ENCODE measurements at regions not wholly inside any gene's neighbourhood (a gene's known extent, or its start where the extent isn't known, plus 50 kb on each side); places are given as distances from the start of the nearest gene placed in this dataset.

- no peaks in the 10 kb centered on the region for H3K36me3 Mint-ChIP-seq (ENCODE audit: low read depth)
- peaks cover 17% of the 10 kb centered on the region for H3K9me3 Mint-ChIP-seq
- ATAC-seq (no peak), DNase-seq (no peak)
- no peaks in the 10 kb centered on the region for H3K27me3 Mint-ChIP-seq
- H3K4me3 Mint-ChIP-seq: no peak overlapping the region
- H3K27ac Mint-ChIP-seq: no peak overlapping the region
- H3K4me1 Mint-ChIP-seq: peaks cover 49% of the 10 kb centered on the region
Measured at GRCh38 chr6:149127212-149127611, 190.3 kb upstream of the TAB2 start.

- H3K9me3 Mint-ChIP-seq: peaks cover 15% of the 10 kb centered on the region
- peak overlapping the region; percentile 24 for H3K27ac Mint-ChIP-seq
- H3K4me1 Mint-ChIP-seq: peaks cover 43% of the 10 kb centered on the region
- ATAC-seq (peak; percentile 65), DNase-seq (no peak)
- no peaks in the 10 kb centered on the region for H3K36me3 Mint-ChIP-seq (ENCODE audit: low read depth)
- no peaks in the 10 kb centered on the region for H3K27me3 Mint-ChIP-seq
- H3K4me3 Mint-ChIP-seq: no peak overlapping the region
Measured at GRCh38 chr6:149128489-149129145, 188.9 kb upstream of the TAB2 start.

GRCh38 chr6:149129371-149130077, 188.0 kb upstream of the TAB2 start:
- no peaks in the 10 kb centered on the region for H3K27me3 Mint-ChIP-seq
- ATAC-seq (no peak), DNase-seq (no peak)
- H3K4me1 Mint-ChIP-seq: peaks cover 42% of the 10 kb centered on the region
- H3K9me3 Mint-ChIP-seq: peaks cover 10% of the 10 kb centered on the region
- no peak overlapping the region for H3K4me3 Mint-ChIP-seq
- H3K27ac Mint-ChIP-seq: peak overlapping the region; percentile 8
- H3K36me3 Mint-ChIP-seq (ENCODE audit: low read depth): no peaks in the 10 kb centered on the region

- Mint-ChIP-seq H3K4me3 (no peak overlapping the region), H3K27ac (no peak overlapping the region), H3K9me3 (peaks cover 5% of the 10 kb centered on the region), H3K36me3 (ENCODE audit: low read depth) (no peaks in the 10 kb centered on the region), H3K27me3 (no peaks in the 10 kb centered on the region), H3K4me1 (peaks cover 40% of the 10 kb centered on the region)
- DNase-seq (no peak), ATAC-seq (no peak)
Measured at GRCh38 chr6:149130090-149130489, 187.4 kb upstream of the TAB2 start.

- peaks cover 40% of the 10 kb centered on the region for H3K4me1 Mint-ChIP-seq
- DNase-seq: no peak
- no peak overlapping the region for H3K27ac Mint-ChIP-seq
- H3K4me3 Mint-ChIP-seq: no peak overlapping the region
- H3K9me3 Mint-ChIP-seq: peaks cover under 1% of the 10 kb centered on the region
- no peak for ATAC-seq
- no peaks in the 10 kb centered on the region for H3K27me3 Mint-ChIP-seq
- H3K36me3 Mint-ChIP-seq (ENCODE audit: low read depth): no peaks in the 10 kb centered on the region
Measured at GRCh38 chr6:149130508-149130907, 187.0 kb upstream of the TAB2 start.

GRCh38 chr6:149131891-149132290, 185.6 kb upstream of the TAB2 start:
- H3K36me3 Mint-ChIP-seq (ENCODE audit: low read depth): no peaks in the 10 kb centered on the region
- no peak for DNase-seq
- no peak for ATAC-seq
- peaks cover 37% of the 10 kb centered on the region for H3K4me1 Mint-ChIP-seq
- no peaks in the 10 kb centered on the region for H3K27me3 Mint-ChIP-seq
- no peak overlapping the region for H3K27ac Mint-ChIP-seq
- H3K4me3 Mint-ChIP-seq: no peak overlapping the region
- no peaks in the 10 kb centered on the region for H3K9me3 Mint-ChIP-seq

GRCh38 chr6:149132336-149132735, 185.2 kb upstream of the TAB2 start:
- no peaks in the 10 kb centered on the region for H3K9me3 Mint-ChIP-seq
- H3K27ac Mint-ChIP-seq: peak overlapping the region; percentile 8
- H3K4me3 Mint-ChIP-seq: no peak overlapping the region
- ATAC-seq (no peak), DNase-seq (no peak)
- peaks cover 34% of the 10 kb centered on the region for H3K4me1 Mint-ChIP-seq
- no peaks in the 10 kb centered on the region for H3K36me3 Mint-ChIP-seq (ENCODE audit: low read depth)
- no peaks in the 10 kb centered on the region for H3K27me3 Mint-ChIP-seq

GRCh38 chr6:149134511-149134933, 183.0 kb upstream of the TAB2 start:
- H3K9me3 Mint-ChIP-seq: no peaks in the 10 kb centered on the region
- peaks cover 31% of the 10 kb centered on the region for H3K4me1 Mint-ChIP-seq
- H3K4me3 Mint-ChIP-seq: no peak overlapping the region
- H3K27me3 Mint-ChIP-seq: no peaks in the 10 kb centered on the region
- no peak for ATAC-seq
- no peaks in the 10 kb centered on the region for H3K36me3 Mint-ChIP-seq (ENCODE audit: low read depth)
- DNase-seq: no peak
- H3K27ac Mint-ChIP-seq: no peak overlapping the region

GRCh38 chr6:149135809-149136208, 181.7 kb upstream of the TAB2 start:
- no peak overlapping the region for H3K4me3 Mint-ChIP-seq
- ATAC-seq (no peak), DNase-seq (no peak)
- H3K27ac Mint-ChIP-seq: no peak overlapping the region
- peaks cover 40% of the 10 kb centered on the region for H3K4me1 Mint-ChIP-seq
- no peaks in the 10 kb centered on the region for H3K27me3 Mint-ChIP-seq
- H3K9me3 Mint-ChIP-seq: no peaks in the 10 kb centered on the region
- H3K36me3 Mint-ChIP-seq (ENCODE audit: low read depth): no peaks in the 10 kb centered on the region

GRCh38 chr6:149136273-149136912, 181.1 kb upstream of the TAB2 start:
- Mint-ChIP-seq H3K9me3 (no peaks in the 10 kb centered on the region), H3K4me3 (no peak overlapping the region), H3K36me3 (ENCODE audit: low read depth) (peaks cover 4% of the 10 kb centered on the region), H3K4me1 (peaks cover 46% of the 10 kb centered on the region), H3K27me3 (no peaks in the 10 kb centered on the region), H3K27ac (no peak overlapping the region)
- no peak for DNase-seq
- no peak for ATAC-seq

- Mint-ChIP-seq H3K27ac (no peak overlapping the region), H3K9me3 (peaks cover 1% of the 10 kb centered on the region), H3K4me1 (peaks cover 49% of the 10 kb centered on the region), H3K27me3 (no peaks in the 10 kb centered on the region), H3K4me3 (no peak overlapping the region), H3K36me3 (ENCODE audit: low read depth) (peaks cover 8% of the 10 kb centered on the region)
- DNase-seq (no peak), ATAC-seq (no peak)
Measured at GRCh38 chr6:149136913-149137286, 180.6 kb upstream of the TAB2 start.

GRCh38 chr6:149137594-149137993, 179.9 kb upstream of the TAB2 start:
- no peak for ATAC-seq
- Mint-ChIP-seq H3K27me3 (no peaks in the 10 kb centered on the region), H3K4me1 (peaks cover 45% of the 10 kb centered on the region), H3K36me3 (ENCODE audit: low read depth) (peaks cover 13% of the 10 kb centered on the region), H3K9me3 (peaks cover 7% of the 10 kb centered on the region), H3K27ac (no peak overlapping the region), H3K4me3 (no peak overlapping the region)
- no peak for DNase-seq

- Mint-ChIP-seq H3K27ac (peak overlapping the region; percentile 81), H3K4me1 (peaks cover 43% of the 10 kb centered on the region), H3K9me3 (peaks cover 7% of the 10 kb centered on the region), H3K4me3 (no peak overlapping the region), H3K27me3 (no peaks in the 10 kb centered on the region), H3K36me3 (ENCODE audit: low read depth) (peaks cover 13% of the 10 kb centered on the region)
- DNase-seq: no peak
- ATAC-seq: no peak
Measured at GRCh38 chr6:149138089-149138488, 179.4 kb upstream of the TAB2 start.

GRCh38 chr6:149138699-149139294, 178.7 kb upstream of the TAB2 start:
- Mint-ChIP-seq H3K27me3 (no peaks in the 10 kb centered on the region), H3K4me1 (peaks cover 45% of the 10 kb centered on the region), H3K36me3 (ENCODE audit: low read depth) (peaks cover 18% of the 10 kb centered on the region), H3K4me3 (no peak overlapping the region), H3K27ac (peak overlapping the region; percentile 81), H3K9me3 (peaks cover 12% of the 10 kb centered on the region)
- ATAC-seq: no peak
- no peak for DNase-seq

- H3K4me1 Mint-ChIP-seq: peaks cover 45% of the 10 kb centered on the region
- DNase-seq: no peak
- H3K27me3 Mint-ChIP-seq: no peaks in the 10 kb centered on the region
- peak overlapping the region; percentile 95 for H3K27ac Mint-ChIP-seq
- H3K9me3 Mint-ChIP-seq: peaks cover 13% of the 10 kb centered on the region
- no peak for ATAC-seq
- peak overlapping the region; percentile 74 for H3K4me3 Mint-ChIP-seq
- H3K36me3 Mint-ChIP-seq (ENCODE audit: low read depth): peaks cover 18% of the 10 kb centered on the region
Measured at GRCh38 chr6:149139782-149140136, 177.8 kb upstream of the TAB2 start.

All from activated naive CD8-positive, alpha-beta T cell treated with anti-CD3 and anti-CD28 coated beads, Interleukin-2, amount 50 U/mL, for 24 hours (primary cell).